ENCODE measurements at regions not wholly inside any gene's neighbourhood (a gene's known extent, or its start where the extent isn't known, plus 50 kb on each side); places are given as distances from the start of the nearest gene placed in this dataset.
A peak's percentile ranks its signal among the peaks of the same experiment; 100 is the strongest.

GRCh38 chr20:6613280-6613861 is 154.1 kb upstream of the BMP2 start:
- Histone ChIP-seq H2AFZ (ENCODE audit: control insufficient read depth, low read depth, low read length) (no peak overlapping the region), H3K4me1 (ENCODE audit: control insufficient read depth, insufficient read depth, low read length) (no peaks in the 10 kb centered on the region), H3K79me2 (ENCODE audit: control insufficient read depth, insufficient read depth, low read length) (no peaks in the 10 kb centered on the region), H3K36me3 (ENCODE audit: control insufficient read depth in 2 of 2, insufficient read depth in 2 of 2, low read length in 1 of 2) (no peaks in the 10 kb centered on the region), H3K4me2 (ENCODE audit: control insufficient read depth, insufficient read depth) (no peak overlapping the region), H3K9me3 (replicated peaks; ENCODE audit: control insufficient read depth, insufficient read depth, low read length) (no peaks in the 10 kb centered on the region), H4K20me1 (ENCODE audit: control insufficient read depth, insufficient read depth) (no peaks in the 10 kb centered on the region), H3K27me3 (replicated peaks in 1 of 2; ENCODE audit: control insufficient read depth in 2 of 2, insufficient read depth in 2 of 2, low read length in 1 of 2) (no peaks in the 10 kb centered on the region), H3K4me3 (no peak overlapping the region), H3K27ac (ENCODE audit: control insufficient read depth, insufficient read depth) (no peak overlapping the region), H3K9ac (ENCODE audit: control insufficient read depth, insufficient read depth, low read length) (no peak overlapping the region)
- ChIA-PET RAD21 (ENCODE audit: unreplicated experiment) (interaction anchor here (1.1 to 2.4 kb wide), 5 partner anchors 11 to 30 kb away, joined by 3 to 10 read pairs (median 5); no protein-coding TSS in a partner anchor), CTCF (interaction anchor here (0.6 to 2.8 kb wide), 9 partner anchors 9 to 672 kb away, joined by 3 to 20 read pairs (median 7); no protein-coding TSS in a partner anchor), POLR2A (interaction anchor here (0.6 to 1.9 kb wide), 2 partner anchors 14 to 38 kb away, joined by 4 to 6 read pairs; no protein-coding TSS in a partner anchor), SMC1A (ENCODE audit: uncharacterized antibody, unreplicated experiment) (interaction anchor here (0.7 to 4.3 kb wide), 15 partner anchors 9 to 1625 kb away, joined by 3 to 44 read pairs (median 4); no protein-coding TSS in a partner anchor)
- peak; percentile 92 for ATAC-seq
- BruUV-seq (replicated peaks), result no TSS peak
- no peak for FAIRE-seq
- 7% methylated on average over 8 of the region's 8 CpGs for WGBS (ENCODE audit: insufficient coverage, insufficient replicate concordance, low lambda C conversion rate, missing lambda C conversion rate)
- in situ Hi-C loops (cut with MboI), result no loop called here
- no peak for DNase-seq (ENCODE audit: low read depth, low spot score)
- intact Hi-C loops (cut with micrococcal nuclease; ENCODE audit: unreplicated experiment), result no loop called here
- no peak for TF ChIP-seq KLF5 (IDR thresholded peaks at IDR 0.05; ENCODE audit: partially characterized antibody)
- no peak for TF ChIP-seq ATF3 (IDR thresholded peaks at IDR 0.05; ENCODE audit: borderline replicate concordance, extremely low read depth, low read depth, low read length)
- TF ChIP-seq SUZ12 (IDR thresholded peaks at IDR 0.05; ENCODE audit: unreplicated experiment), result no peak
- no peak for TF ChIP-seq TAF1 (IDR thresholded peaks at IDR 0.05; ENCODE audit: borderline replicate concordance, low read depth, low read length)
- no peak for TF ChIP-seq FOXM1 (IDR thresholded peaks at IDR 0.05; ENCODE audit: low read depth, low read length)
- TF ChIP-seq ELK1 (IDR thresholded peaks at IDR 0.05; ENCODE audit: low read depth, low read length), result no peak
- TF ChIP-seq ASH2L (IDR thresholded peaks at IDR 0.05; ENCODE audit: borderline replicate concordance, low read depth), result no peak
- no peak for TF ChIP-seq RELA (IDR thresholded peaks at IDR 0.05; ENCODE audit: borderline replicate concordance, partially characterized antibody)
- no peak for TF ChIP-seq NKRF (conservative IDR thresholded peaks at IDR 0.05)
- no peak for TF ChIP-seq HSF1 (IDR thresholded peaks at IDR 0.05; ENCODE audit: low read depth, low read length)
- no peak for TF ChIP-seq SMAD5 (IDR thresholded peaks at IDR 0.05; ENCODE audit: low read depth)
- no peak for TF ChIP-seq RB1 (IDR thresholded peaks at IDR 0.05; ENCODE audit: borderline replicate concordance)
- 0 out of 2 replicates have a peak, but pooled peaks have one; percentile 46 for TF ChIP-seq DPF2 (IDR thresholded peaks at IDR 0.05)
- TF ChIP-seq ZBED1 (IDR thresholded peaks at IDR 0.05; ENCODE audit: borderline replicate concordance), result no peak
- TF ChIP-seq ZBTB11 (CRISPR knock-in tag; IDR thresholded peaks at IDR 0.05), result no peak
- no peak for TF ChIP-seq CREB1 (IDR thresholded peaks at IDR 0.05; ENCODE audit: low read depth)

Data from GM12878 (cell line).